GM12892 (cell line): ENCODE measurements at regions not wholly inside any gene's neighbourhood (a gene's known extent, or its start where the extent isn't known, plus 50 kb on each side); places are given as distances from the start of the nearest gene placed in this dataset.

Source experiments
- DNase-seq: peaks from one replicate; pipeline ENCODE4 v3.0.0; 2011; ENCODE audit not compliant: insufficient read length
- FAIRE-seq: peaks from 2 replicates; lab custom pipeline; 2011; peaks lifted over from hg19 to GRCh38; lab: Jason Lieb, UNC
- POLR2A ChIP-seq: IDR thresholded peaks from 2 replicates; pipeline ENCODE4 v1.6.1; 2011; ENCODE audit warnings: low read depth, low read length, control low read depth
- POLR2AphosphoS5 ChIP-seq: IDR thresholded peaks from 2 replicates; pipeline ENCODE4 v1.6.1; 2011; ENCODE audit warnings: low read depth, low read length, control low read depth
- TAF1 ChIP-seq: IDR thresholded peaks from 2 replicates; pipeline ENCODE4 v1.6.1; 2011; ENCODE audit warnings: low read depth, mild to moderate bottlenecking, control low read depth, low read length, borderline replicate concordance

DNA sequence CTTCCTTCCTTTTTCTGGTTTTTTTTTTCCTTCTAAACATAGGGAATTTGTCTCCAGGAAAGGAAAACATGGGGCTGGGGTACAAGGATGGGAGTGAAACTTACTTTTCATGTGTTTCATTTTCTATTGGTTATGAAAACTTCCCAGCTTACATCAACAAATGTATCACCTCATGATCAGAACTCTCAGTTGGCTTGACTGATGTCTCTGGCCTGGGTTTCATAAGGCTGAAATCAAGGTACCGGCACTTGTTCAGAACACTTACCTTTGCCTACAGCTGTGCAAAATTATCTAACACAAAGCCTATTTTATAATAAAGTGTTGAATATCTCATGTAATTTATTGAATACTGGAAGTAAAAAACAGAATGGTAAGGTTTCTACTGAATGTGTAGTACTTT lies 91.8 kb upstream of the STT3B start:
- peak; percentile 42 for FAIRE-seq

DNA sequence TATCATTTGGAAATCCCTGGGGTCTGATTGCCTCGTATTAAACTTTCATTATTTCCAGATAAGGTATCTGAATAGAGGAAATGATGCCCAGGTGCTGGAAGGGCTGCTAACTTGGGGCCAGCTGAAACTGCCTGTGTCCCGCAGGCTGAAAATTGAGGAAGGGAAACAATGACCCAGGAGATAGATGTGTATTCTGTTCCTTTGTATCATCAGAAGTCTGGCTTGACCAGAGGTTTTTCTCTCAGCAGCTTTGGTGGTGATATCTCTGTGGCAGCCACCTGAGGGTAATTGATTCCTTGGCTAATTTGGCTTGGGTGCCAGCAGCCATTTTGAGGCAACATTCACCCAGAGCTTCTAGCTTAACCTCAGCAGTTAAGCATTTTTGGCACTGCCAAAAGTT lies 90.0 kb upstream of the STT3B start:
- FAIRE-seq = peak; percentile 66
- DNase-seq = no peak
- TF ChIP-seq POLR2A (no peak), TAF1 (no peak), POLR2AphosphoS5 (no peak)

More for the DNA sequence above, 91.8 kb upstream of the STT3B start:
- DNase-seq = no peak
- TF ChIP-seq TAF1 (no peak), POLR2AphosphoS5 (no peak)

- FAIRE-seq = no peak
- TF ChIP-seq POLR2AphosphoS5 (no peak), POLR2A (no peak), TAF1 (no peak)
- no peak for DNase-seq
Observed at GRCh38 chr3:31444220-31445142, 88.2 kb upstream of the STT3B start.

DNA sequence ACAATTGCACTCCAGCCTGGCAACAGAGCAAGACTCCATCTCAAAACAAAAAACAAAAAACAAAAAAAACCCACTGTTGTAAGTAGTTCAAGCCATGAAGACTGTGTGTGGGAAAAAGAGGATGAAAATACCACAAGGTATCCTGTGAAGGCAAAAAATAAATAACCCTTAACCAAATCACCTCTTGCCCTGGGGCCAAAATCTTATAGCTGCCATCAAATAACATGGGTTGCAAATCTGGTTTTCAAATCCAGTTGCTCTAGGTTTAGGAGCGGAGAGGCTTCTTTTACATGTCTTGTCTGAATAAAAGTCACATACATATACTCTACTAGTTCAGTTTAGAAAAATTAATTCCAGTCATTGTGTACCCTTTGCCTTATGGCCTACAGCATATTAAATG lies 87.0 kb upstream of the STT3B start:
- no peak for TF ChIP-seq POLR2A
- no peak for TF ChIP-seq TAF1
- TF ChIP-seq POLR2AphosphoS5 = no peak
- no peak for DNase-seq
- FAIRE-seq = no peak

DNA sequence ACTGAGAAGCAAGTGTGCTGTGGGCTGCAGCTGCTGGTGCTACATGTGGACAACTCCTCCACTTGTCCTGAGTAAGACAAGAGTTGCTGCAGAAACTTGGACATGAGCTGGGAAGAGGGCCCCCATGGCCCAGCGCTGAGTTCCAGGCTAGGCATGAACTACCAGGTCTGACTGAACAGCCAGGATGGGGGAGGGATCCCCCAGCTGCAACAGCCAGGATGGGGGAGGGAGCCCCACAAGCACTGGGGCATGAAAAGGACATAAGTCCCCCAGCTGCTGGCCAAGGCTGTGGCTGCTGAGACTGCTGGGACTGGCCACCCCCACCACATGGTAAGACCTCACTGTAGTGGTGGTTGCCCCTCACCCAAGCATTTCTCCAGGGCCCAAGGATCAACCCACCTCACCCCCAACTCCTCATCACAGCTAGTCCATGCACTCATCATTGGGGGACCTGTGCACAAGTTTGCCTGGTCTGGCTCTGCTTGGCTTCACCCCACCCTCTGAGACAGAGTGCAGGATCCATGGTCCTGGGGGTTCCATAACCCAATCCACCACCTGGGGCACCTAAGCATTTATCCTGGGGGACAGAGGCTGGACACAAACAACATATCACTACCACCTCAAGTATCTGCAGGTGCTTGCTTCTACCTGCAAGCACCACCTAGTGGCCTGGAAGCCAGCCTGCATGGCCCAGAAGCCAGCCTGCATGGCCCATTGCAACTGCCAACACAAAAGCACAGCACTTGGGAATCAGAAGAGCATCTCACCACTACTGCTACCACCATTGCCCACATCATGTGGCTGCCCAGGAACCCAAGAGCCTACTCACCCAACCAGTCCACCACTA lies 84.5 kb upstream of the STT3B start:
- DNase-seq (peak; percentile 8), FAIRE-seq (peak; percentile 87)
- no peak for TF ChIP-seq POLR2AphosphoS5
- TF ChIP-seq POLR2A = no peak
- TF ChIP-seq TAF1 = no peak

- FAIRE-seq (no peak), DNase-seq (no peak)
- TF ChIP-seq TAF1 (no peak), POLR2AphosphoS5 (no peak), POLR2A (no peak)
Observed at GRCh38 chr3:31448882-31449243, 83.9 kb upstream of the STT3B start.

- FAIRE-seq (no peak), DNase-seq (no peak)
- no peak for TF ChIP-seq POLR2A
- TF ChIP-seq POLR2AphosphoS5 = no peak
- TF ChIP-seq TAF1 = no peak
Observed at GRCh38 chr3:31449318-31449717, 83.4 kb upstream of the STT3B start.

DNA sequence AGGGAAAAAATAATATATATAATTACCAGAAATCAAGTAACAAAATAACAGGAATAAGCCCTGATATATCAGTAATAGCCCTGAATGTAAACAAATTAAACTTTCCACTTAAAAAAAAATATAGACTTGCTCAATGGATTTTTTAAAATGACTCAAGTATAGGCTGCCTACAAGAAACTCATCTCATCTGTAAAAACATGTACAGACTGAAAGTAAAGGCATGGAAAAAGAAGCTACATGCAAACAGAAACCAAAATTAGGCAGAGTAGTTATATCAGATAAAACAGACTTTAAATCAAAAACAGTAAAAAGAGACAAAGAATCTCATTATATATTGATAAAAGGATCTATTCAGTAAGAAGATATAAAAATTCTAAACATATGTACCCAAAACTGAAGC lies 82.4 kb upstream of the STT3B start:
- DNase-seq (no peak), FAIRE-seq (no peak)
- TF ChIP-seq POLR2AphosphoS5 (no peak), POLR2A (no peak), TAF1 (no peak)

DNA sequence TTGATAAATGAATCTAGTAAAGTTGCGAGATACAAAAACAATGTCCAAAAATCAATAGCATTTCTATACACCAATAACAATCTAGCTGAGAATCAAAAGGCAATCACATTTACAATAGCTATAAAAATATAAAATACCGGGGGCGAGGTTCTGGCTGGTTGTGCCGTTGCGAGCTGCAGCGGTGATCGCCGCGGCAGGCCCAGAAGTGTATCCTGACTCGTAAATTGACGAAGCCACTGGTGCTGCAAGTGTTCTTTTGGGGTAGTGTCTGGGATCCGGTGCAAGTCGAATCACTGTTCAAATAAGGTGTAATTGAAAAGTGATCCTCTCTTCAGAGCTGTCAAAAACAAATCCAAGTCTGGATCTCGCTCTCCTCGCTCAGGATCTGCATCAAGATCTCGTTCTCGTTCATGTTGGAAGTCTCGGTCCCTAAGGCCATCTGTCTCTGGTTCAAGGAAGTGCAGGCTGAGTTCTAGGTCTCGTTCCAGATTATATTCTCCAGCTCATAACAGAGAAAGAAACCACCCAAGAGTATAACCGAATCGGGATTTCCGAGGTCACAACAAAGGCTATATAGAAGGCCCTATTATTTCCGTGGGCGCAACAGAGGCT lies 80.1 kb upstream of the STT3B start:
- TF ChIP-seq POLR2AphosphoS5 = no peak
- no peak for TF ChIP-seq TAF1
- DNase-seq = no peak
- no peak for FAIRE-seq

DNA sequence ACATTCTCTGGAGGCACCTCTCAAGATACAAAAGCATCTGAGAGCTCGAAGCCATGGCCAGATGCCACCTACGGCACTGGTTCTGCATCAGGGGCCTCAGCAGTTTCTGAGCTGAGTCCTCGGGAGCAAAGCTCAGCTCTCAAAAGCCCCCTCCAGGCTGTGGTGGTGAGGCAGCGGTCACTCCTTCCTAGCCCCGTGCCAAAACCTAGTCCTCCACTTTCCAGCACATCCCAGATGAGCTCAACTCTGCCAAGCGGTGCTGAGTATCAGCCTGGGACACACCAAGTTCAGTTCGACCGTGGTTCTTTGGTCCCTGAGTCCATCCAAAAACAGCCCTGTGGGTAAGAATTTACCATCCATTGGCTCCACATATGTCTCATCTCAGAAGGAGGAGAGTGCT lies 79.3 kb upstream of the STT3B start:
- FAIRE-seq = no peak
- TF ChIP-seq POLR2AphosphoS5 = no peak
- TF ChIP-seq TAF1 = no peak
- TF ChIP-seq POLR2A = no peak
- DNase-seq = no peak

DNA sequence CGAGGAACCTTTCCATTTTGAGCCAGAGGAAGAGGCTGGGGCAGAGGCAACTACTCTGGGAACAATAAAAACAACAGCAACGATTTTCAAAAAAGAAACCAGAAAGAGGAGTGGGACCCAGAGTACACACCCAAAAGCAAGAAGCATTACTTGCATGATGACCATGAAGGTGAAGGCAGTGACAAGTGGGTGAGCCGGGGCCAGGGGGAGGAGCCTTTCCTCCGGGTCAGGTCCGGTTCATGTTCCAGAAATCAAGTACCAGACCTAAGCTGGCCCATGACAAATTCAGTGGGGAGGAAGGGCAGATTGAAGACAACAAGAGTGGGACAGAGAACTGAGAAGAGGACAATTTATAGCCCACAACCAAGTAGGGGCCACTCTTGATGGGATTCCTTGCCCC lies 77.2 kb upstream of the STT3B start:
- FAIRE-seq = no peak
- no peak for DNase-seq
- TF ChIP-seq POLR2A = no peak
- TF ChIP-seq TAF1 = no peak
- no peak for TF ChIP-seq POLR2AphosphoS5
